SK-N-SH (cell line): ENCODE measurements at regions not wholly inside any gene's neighbourhood (a gene's known extent, or its start where the extent isn't known, plus 50 kb on each side); places are given as distances from the start of the nearest gene placed in this dataset.

Experiments used
- CTCF ChIA-PET: fragments of 300-600, 350-600 bp; formaldehyde crosslinking; extraction: SDS; loops from one replicate; lab custom pipeline; 2021; lab: Yijun Ruan, JAX
- POLR2A ChIA-PET: fragments of 350-600 bp; sonication (Branson Sonifier 250); formaldehyde crosslinking; extraction: SDS; loops from one replicate; lab custom pipeline; 2020; ENCODE audit warnings: antibody characterized with exemption, inconsistent platforms; lab: Yijun Ruan, JAX
- DNase-seq: peaks from one replicate; pipeline ENCODE4 v3.0.0; 2012
- H2AFZ ChIP-seq: fragments of 200-600 bp; sonication (generic); 2 replicates; pipeline ENCODE4 v1.8.1; 2016; ENCODE audit warnings: antibody characterized with exemption, mild to moderate bottlenecking, low read depth
- H3F3A ChIP-seq: fragments of 200-600 bp; sonication (generic); replicated peaks from 2 replicates; pipeline ENCODE3; 2016; ENCODE audit warnings: antibody characterized with exemption, mild to moderate bottlenecking; ENCODE audit not compliant: insufficient read depth
- H3K27ac ChIP-seq, 2 experiments: fragments of 200-500 bp in 1 of 2; fragments of 200-600 bp in 1 of 2; sonication (Bioruptor generic) in 1 of 2; sonication (generic), shearing (Covaris generic) in 1 of 2; 2 replicates each; pipeline versions ENCODE4 v1.5.1 to v1.6.1; 2014 to 2016; ENCODE audit warnings: low read depth in 2 of 2, inconsistent platforms in 1 of 2, low read length in 1 of 2, mild to moderate bottlenecking in 1 of 2, mixed read lengths in 1 of 2
- H3K27me3 ChIP-seq: fragments of 200-600 bp; sonication (generic), shearing (Covaris generic); 2 replicates; pipeline ENCODE4 v1.6.1; 2016; ENCODE audit warnings: mixed run types; ENCODE audit not compliant: insufficient read depth
- H3K36me3 ChIP-seq, 2 experiments: fragments of 200-500 bp in 1 of 2; fragments of 200-600 bp in 1 of 2; sonication (Bioruptor generic) in 1 of 2; sonication (generic) in 1 of 2; replicated peaks in 1 of 2; 2 replicates each; pipeline versions ENCODE3 to v1.5.1; 2014 to 2016; ENCODE audit warnings: low read length in 1 of 2, mild to moderate bottlenecking in 1 of 2; ENCODE audit not compliant: insufficient read depth in 2 of 2, control insufficient read depth in 1 of 2
- H3K4me1 ChIP-seq, 2 experiments: fragments of 200-500 bp in 1 of 2; fragments of 200-600 bp in 1 of 2; sonication (Bioruptor generic) in 1 of 2; sonication (generic), shearing (Covaris generic) in 1 of 2; 2 replicates each; pipeline versions ENCODE4 v1.5.1 to v1.6.1; 2014 to 2016; ENCODE audit warnings: low read depth in 1 of 2, low read length in 1 of 2, mixed run types in 1 of 2; ENCODE audit not compliant: insufficient read depth in 2 of 2, control insufficient read depth in 1 of 2
- H3K4me2 ChIP-seq: fragments of 200-600 bp; sonication (generic), shearing (Covaris generic); 2 replicates; pipeline ENCODE4 v1.6.1; 2017; ENCODE audit warnings: mixed run types
- H3K4me3 ChIP-seq, 2 experiments: fragments of 200-500 bp in 1 of 2; fragments of 200-600 bp in 1 of 2; sonication (Bioruptor generic) in 1 of 2; sonication (generic), shearing (Covaris generic) in 1 of 2; 2 replicates each; pipeline versions ENCODE4 v1.5.1 to v1.8.1; 2014 to 2016; ENCODE audit warnings: low read depth in 2 of 2, inconsistent platforms in 1 of 2, low read length in 1 of 2, mild to moderate bottlenecking in 1 of 2, mixed read lengths in 1 of 2, moderate library complexity in 1 of 2
- H3K79me2 ChIP-seq: fragments of 200-600 bp; sonication (generic); 2 replicates; pipeline ENCODE4 v1.8.1; 2017; ENCODE audit warnings: mild to moderate bottlenecking; ENCODE audit not compliant: insufficient read depth
- H3K9ac ChIP-seq: fragments of 200-600 bp; sonication (generic); 2 replicates; pipeline ENCODE4 v1.6.1; 2017; ENCODE audit warnings: mixed run types
- H3K9me2 ChIP-seq: fragments of 200-600 bp; sonication (generic); 2 replicates; pipeline ENCODE4 v1.6.1; 2017; ENCODE audit warnings: mixed run types
- H3K9me3 ChIP-seq: fragments of 200-600 bp; sonication (generic); 2 replicates; pipeline ENCODE4 v1.6.1; 2017; ENCODE audit warnings: mixed run types, mild to moderate bottlenecking, moderate library complexity
- H4K20me1 ChIP-seq: fragments of 200-600 bp; sonication (generic); 2 replicates; pipeline ENCODE4 v1.6.1; 2017; ENCODE audit warnings: mild to moderate bottlenecking, mixed run types; ENCODE audit not compliant: insufficient read depth
- EP300 ChIP-seq, 2 experiments: IDR thresholded peaks; 2 replicates each; pipeline versions ENCODE4 v1.4.0 to v1.6.1; 2012; ENCODE audit warnings: borderline replicate concordance in 1 of 2, low read depth in 1 of 2, low read length in 1 of 2
- FOSL2 ChIP-seq: IDR thresholded peaks from 2 replicates; pipeline ENCODE4 v1.4.0; 2012; ENCODE audit warnings: low read depth, mild to moderate bottlenecking, moderate library complexity, borderline replicate concordance
- GATA2 ChIP-seq: sonication (generic); formaldehyde crosslinking; IDR thresholded peaks from 2 replicates; pipeline ENCODE4 v1.5.0; 2020; ENCODE audit warnings: mild to moderate bottlenecking, missing genetic modification reagents
- JUND ChIP-seq: IDR thresholded peaks from 2 replicates; pipeline ENCODE4 v1.4.0; 2012
- MEF2A ChIP-seq: IDR thresholded peaks from 2 replicates; pipeline ENCODE4 v1.4.0; 2012; ENCODE audit warnings: low read depth, borderline replicate concordance
- MXI1 ChIP-seq: IDR thresholded peaks from 2 replicates; pipeline ENCODE4 v1.6.1; 2012; ENCODE audit warnings: mild to moderate bottlenecking, low read depth, low read length, improper control_type of control experiment
- NFIC ChIP-seq: IDR thresholded peaks from 2 replicates; pipeline ENCODE4 v1.4.0; 2012; ENCODE audit warnings: borderline replicate concordance
- POLR2AphosphoS5 ChIP-seq: IDR thresholded peaks from 2 replicates; pipeline ENCODE4 v1.6.1; 2012; ENCODE audit warnings: low read depth, low read length
- RCOR1 ChIP-seq: fragments of 150-350 bp; IDR thresholded peaks from 2 replicates; pipeline ENCODE4 v1.6.1; 2017; ENCODE audit warnings: antibody characterized with exemption, low read length
- RFX5 ChIP-seq: IDR thresholded peaks from 2 replicates; pipeline ENCODE4 v1.6.1; 2012; ENCODE audit warnings: mild to moderate bottlenecking, improper control_type of control experiment, low read length
- SIN3A ChIP-seq: IDR thresholded peaks from 2 replicates; pipeline ENCODE4 v1.6.1; 2012; ENCODE audit warnings: low read depth, mild to moderate bottlenecking, low read length, moderate library complexity, borderline replicate concordance
- TAF1 ChIP-seq: IDR thresholded peaks from 2 replicates; pipeline ENCODE4 v1.6.1; 2012; ENCODE audit warnings: low read depth, mild to moderate bottlenecking, low read length, moderate library complexity, borderline replicate concordance
- TEAD4 ChIP-seq: IDR thresholded peaks from 2 replicates; pipeline ENCODE4 v1.4.0; 2012; ENCODE audit warnings: mild to moderate bottlenecking, borderline replicate concordance; ENCODE audit not compliant: insufficient read depth
- YY1 ChIP-seq: IDR thresholded peaks from 2 replicates; pipeline ENCODE4 v1.4.0; 2012; ENCODE audit warnings: low read depth, mild to moderate bottlenecking
- WGBS: methylation state at CpG from one replicate; pipeline ENCODE4 v1.1.6; 2017; ENCODE audit warnings: low lambda C conversion rate; 5-methylcytosine and 5-hydroxymethylcytosine counted together
- TF ChIP-seq, protein P1 (sequence below): IDR thresholded peaks from 2 replicates; pipeline ENCODE4 v1.4.0; 2012; ENCODE audit warnings: low read depth
- TF ChIP-seq, protein P2 (sequence below): fragments of 200-600 bp; sonication (generic); IDR thresholded peaks from 2 replicates; pipeline ENCODE4 v1.6.1; 2017; ENCODE audit warnings: antibody characterized with exemption, mild to moderate bottlenecking, moderate library complexity
- TF ChIP-seq, protein P3 (sequence below): fragments of 150-350 bp; IDR thresholded peaks from 2 replicates; pipeline ENCODE4 v1.6.1; 2017; ENCODE audit warnings: antibody characterized with exemption, low read length, low read depth, borderline replicate concordance
- TF ChIP-seq, protein P4 (sequence below): fragments of 150-350 bp; IDR thresholded peaks from 2 replicates; pipeline ENCODE4 v1.6.1; 2016; ENCODE audit warnings: mild to moderate bottlenecking, low read depth, low read length
- TF ChIP-seq, protein P5 (sequence below): IDR thresholded peaks from 2 replicates; pipeline ENCODE4; 2012
- TF ChIP-seq, protein P6 (sequence below): IDR thresholded peaks from 2 replicates; pipeline ENCODE4 v1.4.0; 2012; ENCODE audit warnings: low read depth, borderline replicate concordance

DNA sequence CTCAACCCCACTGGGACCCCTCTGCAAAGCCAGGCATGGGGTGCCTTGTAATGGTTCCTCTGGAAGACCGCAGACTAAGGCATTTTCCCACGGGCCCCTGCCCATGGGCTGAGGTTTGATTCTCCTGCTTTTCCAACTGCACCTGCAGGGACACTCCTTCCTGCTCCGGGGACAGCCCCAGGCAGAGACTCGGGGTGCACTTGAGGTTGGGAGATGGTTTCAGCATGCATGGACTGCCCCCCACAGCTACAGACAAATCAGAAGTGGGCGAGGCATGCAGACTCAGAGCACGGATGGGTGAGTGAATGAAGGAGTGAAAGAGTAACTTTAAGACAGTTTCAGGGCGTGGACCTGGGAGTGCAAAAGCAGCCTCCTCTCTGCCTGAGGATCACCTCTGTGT, 87.9 kb upstream of the RPL38 start:
- no peak for DNase-seq
- Histone ChIP-seq H2AFZ (no peak overlapping the region), H3F3A (no peaks in the 10 kb centered on the region), H4K20me1 (no peaks in the 10 kb centered on the region), H3K9me3 (0 out of 2 replicates have a peak, but pooled peaks cover 2% of the 10 kb centered on the region), H3K79me2 (no peaks in the 10 kb centered on the region), H3K9ac (no peak overlapping the region), H3K36me3 (no peaks in the 10 kb centered on the region), H3K9me2 (no peaks in the 10 kb centered on the region), H3K4me2 (no peak overlapping the region), H3K4me3 (no peak overlapping the region), H3K27me3 (no peaks in the 10 kb centered on the region), H3K4me1 (peaks cover 0 to 17% of the 10 kb centered on the region in 2 experiments; a peak in 1 of 4 replicates), H3K27ac (no peak overlapping the region)
- ChIA-PET CTCF (interaction anchor here (1.2 to 1.6 kb wide), 2 partner anchors 8 to 64 kb away, joined by 4 read pairs; no protein-coding TSS in a partner anchor), POLR2A (interaction anchor here (0.7 kb wide), 1 partner anchor 91 kb away, joined by 3 read pairs; no protein-coding TSS in a partner anchor)
- TF ChIP-seq SIN3A: no peak
- no peak for TF ChIP-seq TEAD4
- TF ChIP-seq, protein P1, sequence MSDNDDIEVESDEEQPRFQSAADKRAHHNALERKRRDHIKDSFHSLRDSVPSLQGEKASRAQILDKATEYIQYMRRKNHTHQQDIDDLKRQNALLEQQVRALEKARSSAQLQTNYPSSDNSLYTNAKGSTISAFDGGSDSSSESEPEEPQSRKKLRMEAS: no peak
- no peak for TF ChIP-seq NFIC
- TF ChIP-seq FOSL2: no peak
- TF ChIP-seq EP300 (IDR thresholded peaks at IDR 0.05; ENCODE audit: borderline replicate concordance in 1 of 2, low read depth in 1 of 2, low read length in 1 of 2): no peak
- TF ChIP-seq, protein P2, sequence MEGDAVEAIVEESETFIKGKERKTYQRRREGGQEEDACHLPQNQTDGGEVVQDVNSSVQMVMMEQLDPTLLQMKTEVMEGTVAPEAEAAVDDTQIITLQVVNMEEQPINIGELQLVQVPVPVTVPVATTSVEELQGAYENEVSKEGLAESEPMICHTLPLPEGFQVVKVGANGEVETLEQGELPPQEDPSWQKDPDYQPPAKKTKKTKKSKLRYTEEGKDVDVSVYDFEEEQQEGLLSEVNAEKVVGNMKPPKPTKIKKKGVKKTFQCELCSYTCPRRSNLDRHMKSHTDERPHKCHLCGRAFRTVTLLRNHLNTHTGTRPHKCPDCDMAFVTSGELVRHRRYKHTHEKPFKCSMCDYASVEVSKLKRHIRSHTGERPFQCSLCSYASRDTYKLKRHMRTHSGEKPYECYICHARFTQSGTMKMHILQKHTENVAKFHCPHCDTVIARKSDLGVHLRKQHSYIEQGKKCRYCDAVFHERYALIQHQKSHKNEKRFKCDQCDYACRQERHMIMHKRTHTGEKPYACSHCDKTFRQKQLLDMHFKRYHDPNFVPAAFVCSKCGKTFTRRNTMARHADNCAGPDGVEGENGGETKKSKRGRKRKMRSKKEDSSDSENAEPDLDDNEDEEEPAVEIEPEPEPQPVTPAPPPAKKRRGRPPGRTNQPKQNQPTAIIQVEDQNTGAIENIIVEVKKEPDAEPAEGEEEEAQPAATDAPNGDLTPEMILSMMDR: no peak
- TF ChIP-seq, protein P3, sequence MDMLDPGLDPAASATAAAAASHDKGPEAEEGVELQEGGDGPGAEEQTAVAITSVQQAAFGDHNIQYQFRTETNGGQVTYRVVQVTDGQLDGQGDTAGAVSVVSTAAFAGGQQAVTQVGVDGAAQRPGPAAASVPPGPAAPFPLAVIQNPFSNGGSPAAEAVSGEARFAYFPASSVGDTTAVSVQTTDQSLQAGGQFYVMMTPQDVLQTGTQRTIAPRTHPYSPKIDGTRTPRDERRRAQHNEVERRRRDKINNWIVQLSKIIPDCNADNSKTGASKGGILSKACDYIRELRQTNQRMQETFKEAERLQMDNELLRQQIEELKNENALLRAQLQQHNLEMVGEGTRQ: no peak
- no peak for TF ChIP-seq YY1
- TF ChIP-seq, protein P4, sequence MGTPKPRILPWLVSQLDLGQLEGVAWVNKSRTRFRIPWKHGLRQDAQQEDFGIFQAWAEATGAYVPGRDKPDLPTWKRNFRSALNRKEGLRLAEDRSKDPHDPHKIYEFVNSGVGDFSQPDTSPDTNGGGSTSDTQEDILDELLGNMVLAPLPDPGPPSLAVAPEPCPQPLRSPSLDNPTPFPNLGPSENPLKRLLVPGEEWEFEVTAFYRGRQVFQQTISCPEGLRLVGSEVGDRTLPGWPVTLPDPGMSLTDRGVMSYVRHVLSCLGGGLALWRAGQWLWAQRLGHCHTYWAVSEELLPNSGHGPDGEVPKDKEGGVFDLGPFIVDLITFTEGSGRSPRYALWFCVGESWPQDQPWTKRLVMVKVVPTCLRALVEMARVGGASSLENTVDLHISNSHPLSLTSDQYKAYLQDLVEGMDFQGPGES: no peak
- TF ChIP-seq POLR2AphosphoS5: no peak
- WGBS: 41% methylated on average over 7 of the region's 7 CpGs

DNA sequence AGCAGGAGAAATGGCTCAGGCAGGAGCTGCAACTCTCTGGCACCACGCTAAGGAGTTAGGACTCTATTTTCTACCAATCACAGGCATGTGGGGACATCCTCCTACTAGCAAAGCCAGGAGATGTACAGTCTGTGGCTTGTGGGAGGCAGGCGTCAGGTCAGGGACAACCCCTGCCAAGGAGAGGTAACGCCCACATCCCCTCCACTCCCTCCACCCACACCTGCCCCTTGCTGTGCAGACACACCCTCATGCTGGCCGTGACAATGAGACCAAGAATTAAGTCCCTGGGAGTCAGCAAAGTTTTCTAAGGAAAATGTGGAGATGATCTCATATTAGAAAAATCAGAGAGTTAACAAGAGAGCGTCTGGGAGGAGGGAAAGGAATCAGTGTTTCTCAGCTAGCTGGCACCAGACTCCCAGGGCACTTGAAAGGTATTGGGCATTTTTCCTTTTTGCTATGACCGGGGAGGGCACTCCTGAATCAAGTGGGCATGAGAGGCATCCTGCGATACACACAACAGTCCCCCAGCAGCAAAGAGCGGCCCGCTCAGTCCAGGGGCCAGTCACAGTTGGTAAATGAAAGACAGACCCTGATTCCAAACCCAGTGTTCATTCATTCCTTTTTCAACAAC, 87.3 kb upstream of the RPL38 start:
- Histone ChIP-seq H3K4me1 (peaks cover 0 to 17% of the 10 kb centered on the region in 2 experiments; a peak in 1 of 4 replicates), H3K36me3 (no peaks in the 10 kb centered on the region), H3K27ac (no peak overlapping the region), H3K9me2 (no peaks in the 10 kb centered on the region), H3K27me3 (no peaks in the 10 kb centered on the region), H3K9ac (no peak overlapping the region), H3K4me3 (no peak overlapping the region), H2AFZ (no peak overlapping the region), H4K20me1 (no peaks in the 10 kb centered on the region), H3K4me2 (no peak overlapping the region), H3K79me2 (no peaks in the 10 kb centered on the region), H3F3A (no peaks in the 10 kb centered on the region), H3K9me3 (peaks cover 3% of the 10 kb centered on the region; the same call in 1 of the 2 replicates)
- no peak for DNase-seq
- ChIA-PET POLR2A (no interaction called here), CTCF (interaction anchor here (1.2 to 5.1 kb wide), 5 partner anchors 8 to 30 kb away, joined by 3 to 31 read pairs (median 4); no protein-coding TSS in a partner anchor)
- WGBS: 41% methylated on average over 9 of the region's 9 CpGs
- TF ChIP-seq NFIC (no peak), MXI1 (no peak), MEF2A (no peak), POLR2AphosphoS5 (no peak), RCOR1 (no peak), GATA2 (CRISPR knock-in tag) (no peak), JUND (no peak), TAF1 (no peak), RFX5 (no peak)
- TF ChIP-seq, protein P3: no peak
- TF ChIP-seq, protein P5, sequence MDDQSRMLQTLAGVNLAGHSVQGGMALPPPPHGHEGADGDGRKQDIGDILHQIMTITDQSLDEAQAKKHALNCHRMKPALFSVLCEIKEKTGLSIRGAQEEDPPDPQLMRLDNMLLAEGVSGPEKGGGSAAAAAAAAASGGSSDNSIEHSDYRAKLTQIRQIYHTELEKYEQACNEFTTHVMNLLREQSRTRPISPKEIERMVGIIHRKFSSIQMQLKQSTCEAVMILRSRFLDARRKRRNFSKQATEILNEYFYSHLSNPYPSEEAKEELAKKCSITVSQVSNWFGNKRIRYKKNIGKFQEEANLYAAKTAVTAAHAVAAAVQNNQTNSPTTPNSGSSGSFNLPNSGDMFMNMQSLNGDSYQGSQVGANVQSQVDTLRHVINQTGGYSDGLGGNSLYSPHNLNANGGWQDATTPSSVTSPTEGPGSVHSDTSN: no peak
- TF ChIP-seq, protein P6, sequence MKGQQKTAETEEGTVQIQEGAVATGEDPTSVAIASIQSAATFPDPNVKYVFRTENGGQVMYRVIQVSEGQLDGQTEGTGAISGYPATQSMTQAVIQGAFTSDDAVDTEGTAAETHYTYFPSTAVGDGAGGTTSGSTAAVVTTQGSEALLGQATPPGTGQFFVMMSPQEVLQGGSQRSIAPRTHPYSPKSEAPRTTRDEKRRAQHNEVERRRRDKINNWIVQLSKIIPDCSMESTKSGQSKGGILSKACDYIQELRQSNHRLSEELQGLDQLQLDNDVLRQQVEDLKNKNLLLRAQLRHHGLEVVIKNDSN: no peak
